ENCODE measurements at regions not wholly inside any gene's neighbourhood (a gene's known extent, or its start where the extent isn't known, plus 50 kb on each side); places are given as distances from the start of the nearest gene placed in this dataset.

DNA sequence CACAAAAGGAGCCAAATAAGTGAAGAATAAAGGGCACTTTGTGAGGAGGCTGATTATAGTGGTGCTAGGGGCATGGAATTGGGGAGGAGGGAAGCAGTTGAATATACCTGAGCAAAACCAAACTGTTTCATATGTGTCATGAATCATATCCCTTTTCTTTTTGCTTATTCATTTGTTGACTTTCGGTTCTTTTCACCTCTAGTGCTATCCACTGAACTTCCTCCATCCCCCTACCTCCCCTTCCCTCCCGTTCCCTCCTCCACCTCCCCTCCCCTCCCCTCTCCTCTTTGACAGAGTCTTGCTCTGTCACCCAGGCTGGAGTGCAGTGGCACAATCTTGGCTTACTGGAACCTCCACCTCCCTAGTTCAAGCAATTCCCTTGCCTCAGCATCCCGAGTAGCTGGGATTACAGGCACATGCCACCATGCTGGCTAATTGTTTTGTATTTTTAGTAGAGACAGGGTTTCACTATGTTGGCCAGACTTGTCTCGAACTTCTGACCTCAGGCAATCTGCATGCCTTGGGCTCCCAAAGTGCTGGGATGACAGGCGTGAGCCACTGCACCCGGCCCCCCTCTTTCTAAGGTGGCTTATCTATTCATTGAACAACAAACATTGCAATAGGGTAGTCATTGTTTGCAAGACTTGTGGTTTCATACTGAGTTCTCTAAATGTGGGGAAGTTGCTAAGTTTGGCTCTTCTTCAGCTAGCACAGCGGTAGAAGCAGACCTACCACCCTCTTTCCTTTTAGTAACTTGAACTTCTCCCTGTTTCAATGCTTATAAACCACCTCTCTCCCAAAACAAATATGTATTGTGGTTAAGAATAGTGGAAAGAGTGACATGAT, 150.4 kb upstream of the PRPS1L1 start:
- POLR2A ChIA-PET: no interaction called here
- CTCF ChIA-PET: no interaction called here
- DNase-seq (ENCODE audit: extremely low spot score): no peak
- TF ChIP-seq ELF4 (IDR thresholded peaks at IDR 0.05): no peak

DNA sequence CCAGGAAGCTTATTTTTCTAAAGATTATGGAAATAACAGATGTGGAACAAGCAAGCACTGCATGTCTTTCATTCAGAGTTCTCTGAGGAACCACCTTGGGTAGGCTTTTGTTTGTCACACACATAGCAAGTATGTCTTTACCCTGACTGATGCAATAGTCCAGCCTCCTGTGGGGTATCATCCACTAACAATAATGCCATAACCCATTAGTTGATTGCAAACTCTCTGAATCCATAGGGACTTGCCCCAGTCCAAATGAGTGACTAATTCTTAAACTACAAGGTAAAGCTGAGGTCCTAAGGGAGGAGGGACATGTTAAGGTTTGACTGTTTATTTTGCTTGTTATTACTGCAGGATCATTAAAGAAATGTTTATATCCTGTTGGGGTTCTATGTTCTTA, 151.4 kb upstream of the PRPS1L1 start:
- ChIA-PET CTCF (no interaction called here), POLR2A (no interaction called here)
- no peak for DNase-seq (ENCODE audit: extremely low spot score)
- TF ChIP-seq FOXA1 (IDR thresholded peaks at IDR 0.05): no peak
- TF ChIP-seq NFRKB (IDR thresholded peaks at IDR 0.05): no peak
- TF ChIP-seq L3MBTL2 (conservative IDR thresholded peaks at IDR 0.05): no peak
- no peak for TF ChIP-seq BHLHE40 (IDR thresholded peaks at IDR 0.05; ENCODE audit: borderline replicate concordance)
- TF ChIP-seq HDGF (IDR thresholded peaks at IDR 0.05; ENCODE audit: borderline replicate concordance): no peak
- TF ChIP-seq FOXM1 (IDR thresholded peaks at IDR 0.05; ENCODE audit: borderline replicate concordance): no peak
- no peak for TF ChIP-seq TARDBP (IDR thresholded peaks at IDR 0.05)
- TF ChIP-seq CTBP1 (IDR thresholded peaks at IDR 0.05; ENCODE audit: borderline replicate concordance): no peak
- TF ChIP-seq ZNF384 (IDR thresholded peaks at IDR 0.05): no peak
- TF ChIP-seq ELF4 (IDR thresholded peaks at IDR 0.05): no peak
- TF ChIP-seq FOXK2 (IDR thresholded peaks at IDR 0.05): no peak

DNA sequence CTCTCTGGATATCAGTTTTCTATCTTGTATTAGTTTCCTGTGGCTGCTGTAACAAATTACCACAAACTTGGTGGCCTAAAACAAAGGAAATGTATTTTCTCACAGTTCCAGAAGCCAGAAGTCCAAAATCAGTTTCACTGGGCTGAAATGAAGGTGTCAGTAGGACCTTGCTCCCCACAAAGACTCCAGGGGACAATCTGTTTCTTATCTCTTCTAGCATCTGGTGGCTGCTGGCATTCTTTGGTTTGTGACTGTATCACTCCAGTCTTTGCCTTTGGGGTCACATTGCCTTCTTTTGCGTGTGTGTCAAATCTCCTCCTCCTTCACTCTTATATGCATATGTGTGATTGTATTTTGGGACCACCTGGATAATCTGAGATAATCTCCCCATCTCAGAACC, 153.0 kb upstream of the PRPS1L1 start:
- no peak for DNase-seq (ENCODE audit: extremely low spot score)
- TF ChIP-seq SUZ12 (IDR thresholded peaks at IDR 0.05) (no peak), LEF1 (IDR thresholded peaks at IDR 0.05; ENCODE audit: borderline replicate concordance) (no peak), CTBP1 (IDR thresholded peaks at IDR 0.05; ENCODE audit: borderline replicate concordance) (no peak), HDGF (IDR thresholded peaks at IDR 0.05; ENCODE audit: borderline replicate concordance) (no peak), NFRKB (IDR thresholded peaks at IDR 0.05) (no peak), FOXM1 (IDR thresholded peaks at IDR 0.05; ENCODE audit: borderline replicate concordance) (no peak), SP1 (IDR thresholded peaks at IDR 0.05) (no peak), FOXA1 (IDR thresholded peaks at IDR 0.05) (no peak), L3MBTL2 (conservative IDR thresholded peaks at IDR 0.05) (no peak), BHLHE40 (IDR thresholded peaks at IDR 0.05; ENCODE audit: borderline replicate concordance) (no peak), TARDBP (IDR thresholded peaks at IDR 0.05) (no peak), ZNF384 (IDR thresholded peaks at IDR 0.05) (no peak), FOXK2 (IDR thresholded peaks at IDR 0.05) (no peak)
- TF ChIP-seq, protein P1, sequence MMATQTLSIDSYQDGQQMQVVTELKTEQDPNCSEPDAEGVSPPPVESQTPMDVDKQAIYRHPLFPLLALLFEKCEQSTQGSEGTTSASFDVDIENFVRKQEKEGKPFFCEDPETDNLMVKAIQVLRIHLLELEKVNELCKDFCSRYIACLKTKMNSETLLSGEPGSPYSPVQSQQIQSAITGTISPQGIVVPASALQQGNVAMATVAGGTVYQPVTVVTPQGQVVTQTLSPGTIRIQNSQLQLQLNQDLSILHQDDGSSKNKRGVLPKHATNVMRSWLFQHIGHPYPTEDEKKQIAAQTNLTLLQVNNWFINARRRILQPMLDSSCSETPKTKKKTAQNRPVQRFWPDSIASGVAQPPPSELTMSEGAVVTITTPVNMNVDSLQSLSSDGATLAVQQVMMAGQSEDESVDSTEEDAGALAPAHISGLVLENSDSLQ (IDR thresholded peaks at IDR 0.05): no peak
- ChIA-PET POLR2A (no interaction called here), CTCF (no interaction called here)

DNA sequence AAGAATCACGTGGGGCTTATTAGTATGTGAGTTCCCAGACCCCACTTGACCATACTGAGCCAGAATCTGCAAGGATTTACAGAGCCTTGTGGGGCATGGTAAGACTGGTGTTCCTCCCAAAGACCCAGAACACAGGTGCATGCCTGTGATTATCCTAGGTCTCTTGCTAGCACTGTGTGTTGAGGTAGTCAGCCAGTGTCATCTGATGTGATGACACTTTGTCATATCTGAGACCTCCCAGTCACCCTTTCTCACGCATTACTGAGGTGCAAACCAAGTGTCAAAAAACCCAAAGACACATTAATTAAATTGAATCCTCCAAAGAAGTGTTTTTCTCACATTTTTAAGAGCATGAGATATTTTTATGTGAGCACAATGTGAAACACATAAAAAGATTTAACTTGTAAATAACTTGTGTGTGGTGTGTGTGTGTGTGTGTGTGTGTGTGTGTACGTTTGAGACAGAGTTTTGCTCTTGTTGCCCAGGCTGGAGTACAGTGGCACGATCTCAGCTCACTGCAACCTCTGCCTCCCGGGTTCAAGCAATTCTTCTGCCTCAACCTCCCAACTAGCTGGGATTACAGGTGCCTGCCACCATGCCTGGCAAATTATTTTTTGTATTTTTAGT, 162.0 kb upstream of the PRPS1L1 start:
- ChIA-PET POLR2A (no interaction called here), CTCF (no interaction called here)
- TF ChIP-seq FOXK2 (IDR thresholded peaks at IDR 0.05) (no peak), LEF1 (IDR thresholded peaks at IDR 0.05; ENCODE audit: borderline replicate concordance) (no peak), SP1 (IDR thresholded peaks at IDR 0.05) (no peak), NFRKB (IDR thresholded peaks at IDR 0.05) (no peak)
- TF ChIP-seq, protein P1 (IDR thresholded peaks at IDR 0.05): no peak
- DNase-seq (ENCODE audit: extremely low spot score): no peak

DNA sequence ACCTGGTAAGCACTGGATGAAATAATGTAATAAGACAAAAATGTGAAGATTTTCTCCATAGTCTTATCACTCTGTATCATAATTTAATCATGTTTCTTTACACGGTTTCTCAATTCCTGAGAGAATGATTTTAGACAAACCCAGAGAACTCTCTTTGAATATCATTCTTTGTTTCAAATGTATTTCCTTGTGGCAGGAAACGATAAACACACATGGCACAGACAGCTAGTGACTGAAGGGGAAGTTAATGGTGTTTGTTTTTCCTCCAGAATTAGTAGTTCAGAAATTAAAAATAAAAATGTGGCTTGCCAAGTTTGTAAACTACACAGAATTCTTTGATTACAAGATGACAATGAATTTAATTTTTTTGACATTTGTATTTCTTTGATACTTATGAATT, 163.7 kb upstream of the PRPS1L1 start:
- TF ChIP-seq BHLHE40 (IDR thresholded peaks at IDR 0.05; ENCODE audit: borderline replicate concordance): no peak
- TF ChIP-seq ZNF384 (IDR thresholded peaks at IDR 0.05): no peak
- no peak for TF ChIP-seq HDGF (IDR thresholded peaks at IDR 0.05; ENCODE audit: borderline replicate concordance)
- no peak for TF ChIP-seq ELF4 (IDR thresholded peaks at IDR 0.05)
- TF ChIP-seq SP1 (IDR thresholded peaks at IDR 0.05): no peak
- no peak for TF ChIP-seq CTBP1 (IDR thresholded peaks at IDR 0.05; ENCODE audit: borderline replicate concordance)
- TF ChIP-seq L3MBTL2 (conservative IDR thresholded peaks at IDR 0.05): no peak
- no peak for TF ChIP-seq FOXA1 (IDR thresholded peaks at IDR 0.05)
- no peak for TF ChIP-seq SUZ12 (IDR thresholded peaks at IDR 0.05)
- TF ChIP-seq FOXM1 (IDR thresholded peaks at IDR 0.05; ENCODE audit: borderline replicate concordance): no peak
- no peak for TF ChIP-seq FOXK2 (IDR thresholded peaks at IDR 0.05)
- TF ChIP-seq TARDBP (IDR thresholded peaks at IDR 0.05): no peak
- no peak for TF ChIP-seq NFRKB (IDR thresholded peaks at IDR 0.05)
- TF ChIP-seq LEF1 (IDR thresholded peaks at IDR 0.05; ENCODE audit: borderline replicate concordance): no peak
- TF ChIP-seq ARNT (IDR thresholded peaks at IDR 0.05): no peak
- TF ChIP-seq, protein P1 (IDR thresholded peaks at IDR 0.05): no peak
- ChIA-PET POLR2A (no interaction called here), CTCF (no interaction called here)
- no peak for DNase-seq (ENCODE audit: extremely low spot score)

DNA sequence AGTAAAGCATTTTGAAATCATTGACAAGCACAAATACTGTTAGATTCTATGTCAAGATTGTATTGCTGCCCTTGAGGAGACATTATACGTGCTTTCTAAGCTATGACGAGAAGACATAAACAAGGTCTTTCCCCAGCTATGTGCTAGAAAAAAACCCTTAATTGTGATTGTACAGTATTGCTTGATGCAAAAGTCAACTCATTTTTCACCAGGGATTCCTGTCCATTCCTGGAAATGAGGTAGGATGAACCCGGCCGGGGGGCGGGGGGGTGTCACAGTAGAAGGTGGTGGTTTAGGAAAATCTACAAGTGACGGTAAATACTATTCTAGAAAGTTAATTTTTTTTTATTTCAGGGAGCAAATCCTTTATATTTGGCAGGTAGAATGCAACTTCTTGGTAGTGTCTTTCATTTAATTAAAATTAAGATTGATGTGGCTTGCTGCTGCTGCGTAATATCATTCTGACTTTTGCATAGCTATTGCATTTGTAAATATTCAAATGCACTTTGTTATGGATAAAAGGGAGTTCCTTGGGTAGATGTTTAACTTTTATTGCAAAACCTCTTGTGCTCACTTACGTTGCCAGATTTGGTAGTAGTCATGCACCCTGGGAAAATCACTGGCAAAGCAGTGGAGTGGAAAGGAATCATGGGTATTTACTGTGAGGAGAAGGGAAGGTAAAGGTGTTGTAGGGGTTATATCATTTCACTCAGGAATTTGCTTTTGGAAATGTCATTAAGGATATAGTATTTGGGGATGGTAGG, 164.4 kb upstream of the PRPS1L1 start:
- no peak for TF ChIP-seq LEF1 (IDR thresholded peaks at IDR 0.05; ENCODE audit: borderline replicate concordance)
- TF ChIP-seq ELF4 (IDR thresholded peaks at IDR 0.05): no peak
- TF ChIP-seq, protein P1 (IDR thresholded peaks at IDR 0.05): no peak
- TF ChIP-seq SUZ12 (IDR thresholded peaks at IDR 0.05): no peak
- TF ChIP-seq FOXA1 (IDR thresholded peaks at IDR 0.05): no peak
- TF ChIP-seq BHLHE40 (IDR thresholded peaks at IDR 0.05; ENCODE audit: borderline replicate concordance): no peak
- no peak for TF ChIP-seq FOXK2 (IDR thresholded peaks at IDR 0.05)
- TF ChIP-seq ARNT (IDR thresholded peaks at IDR 0.05): no peak
- TF ChIP-seq HDGF (IDR thresholded peaks at IDR 0.05; ENCODE audit: borderline replicate concordance): no peak
- TF ChIP-seq ZNF384 (IDR thresholded peaks at IDR 0.05): no peak
- TF ChIP-seq TARDBP (IDR thresholded peaks at IDR 0.05): no peak
- no peak for TF ChIP-seq SP1 (IDR thresholded peaks at IDR 0.05)
- no peak for TF ChIP-seq CTBP1 (IDR thresholded peaks at IDR 0.05; ENCODE audit: borderline replicate concordance)
- no peak for TF ChIP-seq NFRKB (IDR thresholded peaks at IDR 0.05)
- DNase-seq (ENCODE audit: extremely low spot score): no peak
- ChIA-PET CTCF (no interaction called here), POLR2A (no interaction called here)
